ENCODE measurements at regions not wholly inside any gene's neighbourhood (a gene's known extent, or its start where the extent isn't known, plus 50 kb on each side); places are given as distances from the start of the nearest gene placed in this dataset.
"Not testable (repeated sequence)": the region's sequence is repeated elsewhere in the genome, so short reads cannot be mapped to it uniquely, and the experiment has no call there.

DNA sequence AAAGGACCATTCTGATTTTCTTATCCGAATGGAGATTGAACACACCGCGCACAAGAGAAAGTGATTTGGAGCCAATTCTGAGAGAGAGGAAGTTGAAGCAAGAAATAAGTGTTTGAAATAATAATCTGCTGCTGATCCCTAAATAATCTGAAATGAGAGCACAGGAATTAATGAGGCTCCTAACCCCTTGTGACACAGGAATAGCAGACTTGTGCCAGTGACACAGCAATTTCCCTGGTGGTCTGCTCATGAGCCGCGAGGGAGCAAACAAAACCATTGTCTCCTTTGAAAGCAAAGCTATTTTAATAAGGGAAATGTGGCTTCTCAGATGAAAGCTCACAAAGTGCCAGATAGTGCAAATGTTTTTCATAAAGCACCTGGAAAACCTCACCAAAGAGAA, 936.1 kb upstream of the WWC1 start:
- DNase-seq: no peak
- no peaks in the 10 kb centered on the region for H3K36me3 ChIP-seq
- no peaks in the 10 kb centered on the region for H3K9me3 ChIP-seq (replicated peaks)
- no peaks in the 10 kb centered on the region for H3K4me1 ChIP-seq
- H3K4me3 ChIP-seq: no peak overlapping the region
- no peaks in the 10 kb centered on the region for H3K27me3 ChIP-seq
- no peak overlapping the region for H3K27ac ChIP-seq

DNA sequence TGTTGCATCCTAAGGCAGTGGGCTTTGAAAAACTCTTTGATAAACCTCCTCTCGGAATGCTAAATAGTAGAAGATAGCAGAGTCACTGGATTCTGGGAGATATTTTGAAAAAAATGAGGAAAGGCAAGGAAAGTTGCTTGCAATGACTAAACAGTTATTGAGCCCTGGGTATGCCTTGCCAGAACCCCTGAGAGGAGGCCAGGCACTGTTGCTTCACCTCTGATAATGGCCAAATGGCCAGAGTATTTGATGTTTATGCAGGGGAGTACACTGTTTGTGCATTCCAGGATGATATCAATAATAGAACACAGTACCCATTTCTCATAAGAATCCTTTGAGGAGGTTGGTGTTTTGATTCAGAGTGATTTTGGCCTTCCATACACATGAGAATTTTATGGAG, 935.1 kb upstream of the WWC1 start:
- Histone ChIP-seq H3K9me3 (replicated peaks) (no peaks in the 10 kb centered on the region), H3K36me3 (no peaks in the 10 kb centered on the region), H3K27me3 (no peaks in the 10 kb centered on the region), H3K27ac (no peak overlapping the region), H3K4me3 (no peak overlapping the region), H3K4me1 (no peaks in the 10 kb centered on the region)
- no peak for DNase-seq

DNA sequence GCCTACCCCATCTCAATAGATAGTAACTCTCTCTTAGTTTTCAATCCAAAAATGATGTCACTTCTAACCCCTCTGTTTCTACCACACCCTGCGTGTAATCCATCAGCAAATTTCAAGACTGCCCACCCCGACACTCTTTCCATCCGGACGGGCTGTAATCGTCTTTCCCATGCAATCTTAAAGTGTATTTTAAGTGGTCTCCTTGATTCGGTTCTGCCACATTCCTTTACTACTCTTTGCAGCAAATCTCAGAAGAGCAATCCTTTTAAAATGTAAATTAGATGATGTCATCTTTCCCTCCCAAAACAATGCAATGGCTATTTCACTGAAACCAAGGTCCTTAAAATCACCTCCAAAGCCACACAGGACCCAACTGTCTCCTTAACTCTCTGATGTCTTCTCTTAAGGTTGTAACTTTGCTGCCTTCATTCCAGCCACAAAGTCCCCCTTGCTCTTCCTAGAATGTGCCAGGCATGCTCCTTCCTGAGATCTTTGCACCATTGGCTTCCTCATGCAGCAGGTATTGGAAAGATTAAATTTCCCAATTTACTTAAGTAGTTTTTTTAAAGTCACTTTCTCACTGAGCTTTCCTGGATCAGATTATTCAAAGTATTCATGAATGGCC, 932.5 kb upstream of the WWC1 start:
- Histone ChIP-seq H3K27me3 (no peaks in the 10 kb centered on the region), H3K4me3 (no peak overlapping the region), H3K36me3 (no peaks in the 10 kb centered on the region), H3K9me3 (replicated peaks) (no peaks in the 10 kb centered on the region), H3K4me1 (no peaks in the 10 kb centered on the region), H3K27ac (no peak overlapping the region)
- DNase-seq: no peak

DNA sequence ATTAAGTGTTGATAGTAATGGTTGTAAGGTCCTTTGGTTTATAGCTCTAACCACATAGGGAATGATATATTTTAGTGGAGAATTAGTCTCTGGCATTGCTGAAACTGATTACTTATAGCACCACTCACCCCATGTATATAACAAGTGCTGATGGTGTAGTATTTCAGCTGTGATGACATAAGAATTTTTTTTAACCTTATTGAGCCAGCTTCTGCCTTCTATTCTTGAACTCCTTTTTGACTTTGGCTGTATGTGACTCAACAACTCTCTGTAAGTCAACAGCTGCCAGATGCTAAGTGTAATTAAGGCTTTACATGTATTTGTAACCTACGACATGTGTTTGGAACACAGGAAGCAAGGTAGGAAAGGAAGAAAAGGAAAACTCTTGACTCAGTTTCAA, 929.6 kb upstream of the WWC1 start:
- H3K4me1 ChIP-seq: no peaks in the 10 kb centered on the region
- no peaks in the 10 kb centered on the region for H3K27me3 ChIP-seq
- no peak overlapping the region for H3K27ac ChIP-seq
- peak in 1 of 2 experiments; percentile 22 for DNase-seq
- no peak overlapping the region for H3K4me3 ChIP-seq
- H3K36me3 ChIP-seq: no peaks in the 10 kb centered on the region
- H3K9me3 ChIP-seq (replicated peaks): no peaks in the 10 kb centered on the region

DNA sequence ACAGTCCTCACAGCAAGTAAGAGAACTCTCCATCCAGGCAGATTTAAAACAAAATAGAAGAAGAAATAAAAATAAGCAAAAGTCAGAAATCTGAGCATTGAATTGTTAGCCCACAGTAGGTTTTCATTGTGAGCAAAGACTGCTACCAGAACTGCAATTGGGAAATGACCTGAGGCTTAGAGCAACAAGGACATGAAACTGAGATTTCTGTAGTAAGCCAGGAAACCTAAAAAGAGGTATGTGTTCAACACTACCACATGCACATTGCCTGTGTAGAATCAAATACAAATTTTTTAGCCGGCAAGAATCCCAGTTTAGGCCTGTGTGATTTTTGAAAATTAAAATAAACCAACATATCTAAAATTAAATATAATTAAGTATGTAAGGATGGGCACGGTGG, 928.4 kb upstream of the WWC1 start:
- H3K4me1 ChIP-seq: no peaks in the 10 kb centered on the region
- no peak for DNase-seq

DNA sequence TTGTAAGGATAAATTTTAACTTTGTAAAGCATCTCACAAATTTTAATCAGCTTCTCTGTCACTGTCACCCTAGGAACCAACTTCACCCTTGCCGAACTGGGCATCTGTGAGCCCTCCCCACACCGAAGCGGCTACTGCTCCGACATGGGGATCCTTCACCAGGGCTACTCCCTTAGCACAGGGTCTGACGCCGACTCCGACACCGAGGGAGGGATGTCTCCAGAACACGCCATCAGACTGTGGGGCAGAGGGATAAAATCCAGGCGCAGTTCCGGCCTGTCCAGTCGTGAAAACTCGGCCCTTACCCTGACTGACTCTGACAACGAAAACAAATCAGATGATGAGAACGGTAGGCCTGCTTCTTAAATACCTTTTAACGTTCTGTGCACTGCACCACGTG, 916.3 kb upstream of the WWC1 start:
- Histone ChIP-seq H3K4me3 (no peak overlapping the region), H3K9me3 (replicated peaks) (no peaks in the 10 kb centered on the region), H3K27me3 (peaks cover 10% of the 10 kb centered on the region), H3K27ac (no peak overlapping the region), H3K36me3 (no peaks in the 10 kb centered on the region), H3K4me1 (no peaks in the 10 kb centered on the region)
- DNase-seq: no peak

More for the DNA sequence above, 928.4 kb upstream of the WWC1 start:
- Histone ChIP-seq H3K4me3 (no peak overlapping the region), H3K9me3 (replicated peaks) (no peaks in the 10 kb centered on the region), H3K27me3 (no peaks in the 10 kb centered on the region), H3K27ac (no peak overlapping the region), H3K36me3 (no peaks in the 10 kb centered on the region)

DNA sequence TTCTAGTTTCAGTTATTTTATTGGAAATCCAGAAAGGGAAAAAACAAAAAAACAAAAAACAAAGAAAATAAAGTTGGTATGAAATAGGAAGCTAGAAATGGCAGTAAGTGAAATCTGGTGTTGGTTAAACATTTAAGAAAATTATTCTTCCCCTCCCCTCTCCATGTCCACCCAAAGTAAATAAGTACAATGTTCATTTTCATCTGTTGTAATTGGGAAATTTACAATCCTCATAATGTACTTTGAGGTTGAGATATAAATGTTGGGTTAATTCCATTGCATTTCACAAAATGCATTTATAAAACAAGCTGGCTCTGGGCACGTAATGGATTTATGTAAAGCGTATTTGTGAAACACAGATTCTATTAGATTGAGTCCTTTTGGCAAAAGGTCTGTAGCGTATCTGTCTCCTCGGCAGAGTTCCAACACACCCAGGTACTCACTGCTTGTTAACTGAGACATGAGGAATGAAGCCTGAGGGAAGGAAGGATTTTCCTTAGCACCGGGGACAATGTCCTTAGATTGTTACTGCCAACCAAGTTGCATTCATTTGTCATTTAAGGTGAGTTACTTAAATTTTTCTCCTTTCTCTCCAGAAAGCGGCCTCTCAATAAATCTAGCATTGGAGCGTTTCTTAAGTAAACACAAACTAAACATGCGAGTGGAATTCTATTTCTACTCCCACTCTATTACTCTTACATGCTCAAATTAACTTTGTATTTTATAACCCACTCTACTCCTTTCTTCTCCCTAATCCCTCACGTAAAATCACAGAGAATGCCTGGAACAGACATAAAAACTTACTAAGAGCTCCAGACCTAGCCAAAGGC, 912.3 kb upstream of the WWC1 start:
- Histone ChIP-seq H3K36me3 (no peaks in the 10 kb centered on the region), H3K9me3 (replicated peaks) (no peaks in the 10 kb centered on the region), H3K27me3 (peaks cover 12% of the 10 kb centered on the region), H3K4me3 (no peak overlapping the region), H3K4me1 (no peaks in the 10 kb centered on the region), H3K27ac (no peak overlapping the region)
- no peak for DNase-seq

DNA sequence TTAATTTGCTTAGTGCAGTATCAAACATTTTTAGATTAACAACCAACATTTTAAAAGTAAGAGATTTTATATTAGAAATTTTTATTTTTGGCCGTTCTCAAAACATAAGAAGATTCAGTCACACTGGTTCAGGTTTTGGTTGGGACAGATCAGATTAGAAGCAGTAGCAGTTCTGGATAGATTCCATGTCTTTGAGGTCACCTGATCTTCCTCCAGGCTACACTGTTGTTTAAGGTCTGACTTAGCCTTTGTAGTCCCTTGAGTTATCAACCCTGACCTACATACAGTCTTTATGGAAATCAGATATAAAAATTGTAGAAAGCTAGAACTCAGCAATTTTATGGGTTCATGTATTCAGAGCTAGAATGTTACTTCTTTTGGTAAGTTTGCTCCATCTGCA, 910.0 kb upstream of the WWC1 start:
- H3K9me3 ChIP-seq (replicated peaks): no peaks in the 10 kb centered on the region
- no peaks in the 10 kb centered on the region for H3K36me3 ChIP-seq
- H3K27ac ChIP-seq: no peak overlapping the region
- peaks cover 12% of the 10 kb centered on the region for H3K27me3 ChIP-seq
- peak in 1 of 2 experiments; percentile 1 for DNase-seq
- no peak overlapping the region for H3K4me3 ChIP-seq
- H3K4me1 ChIP-seq: no peaks in the 10 kb centered on the region

DNA sequence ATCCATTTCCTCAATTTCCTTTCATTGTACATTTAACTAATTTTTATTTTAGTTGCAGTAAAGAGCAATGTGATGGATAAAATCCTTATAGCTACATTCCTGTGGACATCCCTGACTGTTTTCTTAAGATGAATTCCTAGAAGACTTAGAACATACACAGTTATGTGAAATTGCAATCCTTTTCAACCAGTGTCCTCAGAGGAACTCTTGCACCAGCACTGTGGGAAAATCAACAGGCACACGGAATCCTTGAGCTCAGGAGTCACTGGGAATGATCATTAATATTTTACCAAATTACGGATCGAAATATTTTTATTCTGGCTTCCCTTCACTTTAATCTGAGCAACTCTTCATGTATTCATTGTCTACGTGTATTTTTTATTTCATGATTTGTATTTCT, 901.9 kb upstream of the WWC1 start:
- DNase-seq: no peak
- Histone ChIP-seq H3K9me3 (replicated peaks) (no peaks in the 10 kb centered on the region), H3K36me3 (no peaks in the 10 kb centered on the region), H3K27me3 (no peaks in the 10 kb centered on the region), H3K4me1 (no peaks in the 10 kb centered on the region), H3K4me3 (no peak overlapping the region), H3K27ac (no peak overlapping the region)

DNA sequence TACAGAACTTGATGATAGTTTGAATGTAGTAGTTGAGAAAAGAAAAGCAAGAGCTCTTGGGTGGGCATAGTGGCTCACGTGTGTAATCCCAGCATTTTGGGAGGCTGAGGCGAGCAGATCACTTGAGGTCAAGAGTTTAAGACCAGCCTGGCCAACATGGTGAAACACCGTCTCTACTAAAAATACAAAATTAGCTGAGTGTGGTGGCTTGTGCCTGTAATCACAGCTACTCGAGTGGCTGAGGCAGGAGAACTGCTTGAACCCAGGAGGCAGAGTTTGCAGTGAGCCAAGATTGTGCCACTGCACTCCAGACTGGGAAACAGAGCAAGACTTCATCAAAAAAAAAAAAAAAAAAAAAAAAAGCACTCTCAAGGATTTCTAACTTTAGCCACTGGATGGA, 900.2 kb upstream of the WWC1 start:
- not testable (repeated sequence) for DNase-seq, H3K27ac ChIP-seq

DNA sequence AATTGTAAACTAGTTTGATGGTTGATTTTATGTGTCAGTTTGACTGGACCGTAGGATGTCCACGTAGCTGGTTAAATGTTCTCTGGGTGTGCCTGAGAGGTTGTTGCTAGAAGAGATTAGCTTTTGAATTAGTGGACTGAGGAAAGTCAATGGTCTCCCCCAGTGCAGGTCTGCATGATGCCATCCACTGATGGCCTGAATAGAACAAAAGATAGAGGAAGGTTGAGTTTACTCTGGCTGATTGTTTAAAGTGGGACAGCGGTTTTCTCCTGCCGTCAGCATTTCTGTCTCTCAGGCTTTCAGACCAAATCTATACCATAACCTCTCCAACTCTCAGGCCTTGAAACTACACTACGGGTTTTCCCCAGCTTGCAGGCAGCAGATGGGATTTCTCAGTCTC, 899.2 kb upstream of the WWC1 start:
- no peaks in the 10 kb centered on the region for H3K9me3 ChIP-seq (replicated peaks)
- no peaks in the 10 kb centered on the region for H3K4me1 ChIP-seq
- H3K27ac ChIP-seq: no peak overlapping the region
- no peaks in the 10 kb centered on the region for H3K27me3 ChIP-seq
- no peak overlapping the region for H3K4me3 ChIP-seq
- no peak for DNase-seq
- H3K36me3 ChIP-seq: no peaks in the 10 kb centered on the region

More for the DNA sequence above, 900.2 kb upstream of the WWC1 start:
- not testable (repeated sequence) for H3K4me1 ChIP-seq; H3K9me3 ChIP-seq (replicated peaks); H3K27me3 ChIP-seq; H3K36me3 ChIP-seq; H3K4me3 ChIP-seq

DNA sequence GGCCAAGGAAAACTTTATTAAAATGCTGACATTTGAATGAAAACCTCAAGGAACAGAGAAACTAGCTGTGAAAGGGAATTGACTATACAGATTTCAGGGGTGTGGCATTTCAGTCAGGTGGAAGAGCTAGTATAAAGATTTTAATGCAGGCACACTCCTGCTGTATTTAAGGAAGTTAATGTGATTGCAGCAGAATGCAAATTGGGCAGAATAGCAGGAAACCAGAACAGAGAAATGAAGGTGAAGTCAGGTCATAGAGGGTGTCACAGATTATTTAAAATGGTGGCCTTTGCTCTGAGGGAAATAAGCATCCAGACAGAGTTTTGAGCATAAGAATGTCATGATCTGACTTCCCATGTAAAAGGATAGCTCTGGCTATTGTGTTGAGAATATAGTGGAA, 898.1 kb upstream of the WWC1 start:
- Histone ChIP-seq H3K4me1 (no peaks in the 10 kb centered on the region), H3K36me3 (no peaks in the 10 kb centered on the region)
- DNase-seq: no peak

DNA sequence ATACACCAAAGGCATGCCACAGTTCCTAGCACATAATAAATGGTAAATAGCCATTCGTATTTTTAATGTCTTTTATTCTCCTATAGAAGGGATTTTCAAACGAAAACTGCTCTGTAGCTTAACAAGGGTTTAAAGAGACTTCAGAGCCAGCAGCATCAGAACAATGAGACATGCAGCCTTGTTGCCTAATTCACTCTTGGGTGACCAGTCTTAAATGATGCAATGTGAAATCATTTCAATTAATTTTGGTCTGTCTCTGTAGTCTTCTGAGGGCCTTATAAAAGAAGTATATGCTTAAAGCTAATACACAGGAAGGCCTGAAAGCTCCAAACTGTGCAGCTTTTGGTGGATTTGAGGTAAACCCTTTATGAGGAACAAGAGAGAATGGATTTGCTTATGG, 888.8 kb upstream of the WWC1 start:
- H3K9me3 ChIP-seq (replicated peaks): no peaks in the 10 kb centered on the region
- no peaks in the 10 kb centered on the region for H3K36me3 ChIP-seq
- H3K4me1 ChIP-seq: no peaks in the 10 kb centered on the region
- no peak overlapping the region for H3K27ac ChIP-seq
- H3K27me3 ChIP-seq: no peaks in the 10 kb centered on the region
- no peak overlapping the region for H3K4me3 ChIP-seq
- DNase-seq: no peak

More for the DNA sequence above, 898.1 kb upstream of the WWC1 start:
- no peaks in the 10 kb centered on the region for H3K9me3 ChIP-seq (replicated peaks)
- no peaks in the 10 kb centered on the region for H3K27me3 ChIP-seq
- H3K27ac ChIP-seq: no peak overlapping the region
- no peak overlapping the region for H3K4me3 ChIP-seq

DNA sequence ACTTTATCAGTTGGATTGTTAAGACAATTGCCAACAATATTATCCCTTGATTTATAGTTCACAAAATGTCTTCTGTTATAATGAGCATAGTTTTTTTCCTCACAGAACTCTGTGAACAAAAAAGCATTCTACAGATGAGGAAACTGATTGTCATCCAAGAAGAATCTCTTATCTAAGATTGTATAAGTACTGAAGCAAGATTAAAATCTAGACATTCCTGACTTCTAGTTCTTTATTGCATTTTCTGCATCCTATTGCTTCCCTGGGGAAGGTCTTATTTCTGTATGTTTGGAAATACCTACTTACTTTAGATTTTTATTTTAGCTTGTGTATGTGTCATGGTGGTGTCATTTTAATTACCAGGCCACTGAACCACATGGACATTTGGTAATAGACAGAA, 884.9 kb upstream of the WWC1 start:
- Histone ChIP-seq H3K4me3 (no peak overlapping the region), H3K27ac (no peak overlapping the region)
- no peak for DNase-seq

DNA sequence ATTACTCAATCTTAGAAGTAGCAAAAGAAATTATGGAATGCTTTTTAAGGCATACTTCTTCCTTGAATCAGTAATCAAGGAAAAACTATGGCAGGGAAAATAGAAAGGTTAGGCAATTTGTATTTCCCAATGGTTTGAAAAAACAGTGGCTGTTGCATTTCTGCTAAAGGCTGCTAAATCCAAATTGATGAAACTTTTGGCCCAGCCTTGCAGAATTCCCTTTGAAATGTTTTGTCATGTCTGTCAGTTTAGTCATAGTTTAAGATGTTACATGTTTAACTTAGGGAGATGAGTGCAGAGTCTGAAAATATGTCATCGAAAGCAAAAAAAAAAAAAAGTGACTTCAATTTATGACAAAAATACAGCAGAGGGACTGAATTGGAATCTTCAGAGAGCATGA, 878.9 kb upstream of the WWC1 start:
- Histone ChIP-seq H3K4me3 (no peak overlapping the region), H3K27ac (no peak overlapping the region), H3K9me3 (replicated peaks) (no peaks in the 10 kb centered on the region), H3K36me3 (no peaks in the 10 kb centered on the region), H3K27me3 (no peaks in the 10 kb centered on the region; the same call in 1 of the 2 replicates), H3K4me1 (no peaks in the 10 kb centered on the region)
- DNase-seq: no peak

More for the DNA sequence above, 884.9 kb upstream of the WWC1 start:
- Histone ChIP-seq H3K27me3 (no peaks in the 10 kb centered on the region; the same call in 1 of the 2 replicates), H3K4me1 (no peaks in the 10 kb centered on the region), H3K36me3 (no peaks in the 10 kb centered on the region), H3K9me3 (replicated peaks) (no peaks in the 10 kb centered on the region)

DNA sequence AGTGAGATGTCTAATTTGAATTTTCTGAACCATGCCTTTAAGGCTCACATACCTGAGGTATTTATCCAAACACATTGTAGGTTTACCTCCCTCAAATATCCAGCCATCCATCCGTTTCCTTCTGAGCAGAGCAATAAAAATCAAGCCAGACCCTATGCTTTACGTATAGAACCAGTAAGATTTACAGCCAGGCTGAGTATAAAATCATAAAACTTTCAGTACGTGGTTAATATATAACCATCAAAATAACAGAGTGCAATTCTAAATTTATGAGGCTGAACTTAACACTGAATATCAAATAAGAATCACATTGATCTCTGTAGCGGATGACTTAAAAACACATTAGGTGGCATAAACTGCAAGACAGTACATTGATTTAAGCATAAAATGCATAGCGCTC, 877.9 kb upstream of the WWC1 start:
- H3K36me3 ChIP-seq: no peaks in the 10 kb centered on the region
- no peaks in the 10 kb centered on the region; the same call in 1 of the 2 replicates for H3K27me3 ChIP-seq
- no peaks in the 10 kb centered on the region for H3K4me1 ChIP-seq
- no peak overlapping the region for H3K4me3 ChIP-seq
- DNase-seq: no peak
- H3K27ac ChIP-seq: no peak overlapping the region
- H3K9me3 ChIP-seq (replicated peaks): no peaks in the 10 kb centered on the region
